ENCODE measurements at regions not wholly inside any gene's neighbourhood (a gene's known extent, or its start where the extent isn't known, plus 50 kb on each side); places are given as distances from the start of the nearest gene placed in this dataset.
A peak's percentile ranks its signal among the peaks of the same experiment; 100 is the strongest.

DNA sequence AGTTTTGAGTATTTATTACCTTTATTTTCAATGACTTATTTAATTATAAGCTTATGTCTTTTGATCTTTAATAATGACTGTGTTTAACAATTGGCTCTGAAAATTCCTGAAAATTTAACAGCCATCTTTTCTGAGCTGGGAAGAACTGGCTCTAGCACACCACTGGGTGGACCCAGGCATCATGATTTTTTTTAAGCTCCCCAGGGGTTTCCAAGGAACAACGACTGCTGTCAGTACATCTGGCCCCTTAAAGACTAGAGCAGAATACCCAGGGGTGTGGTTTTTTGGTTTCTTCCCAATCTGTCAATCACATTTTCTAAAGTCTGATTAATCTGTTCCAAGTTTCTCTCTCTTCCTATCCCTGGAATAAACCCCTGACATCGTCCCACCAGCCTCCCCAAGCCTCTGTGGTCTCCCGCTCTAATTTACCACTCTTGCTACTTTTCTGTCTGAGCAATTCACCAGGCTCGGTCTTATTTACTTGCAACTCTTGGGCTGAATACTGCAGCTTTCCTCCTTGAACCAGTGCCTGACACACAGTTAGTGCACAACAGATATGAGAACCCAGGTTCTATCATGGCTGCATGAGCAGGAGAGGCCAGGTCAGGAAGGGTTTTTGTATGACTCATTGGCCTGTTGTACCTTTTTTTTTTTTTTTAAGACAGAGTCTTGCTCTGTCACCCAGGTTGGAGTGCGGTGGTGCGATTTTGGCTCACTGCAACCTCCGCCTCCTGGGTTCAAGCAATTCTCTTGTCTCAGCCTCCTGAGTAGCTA lies 321.9 kb downstream of the ZSWIM6 start:
- DNase-seq (ENCODE audit: low spot score), result no peak

DNA sequence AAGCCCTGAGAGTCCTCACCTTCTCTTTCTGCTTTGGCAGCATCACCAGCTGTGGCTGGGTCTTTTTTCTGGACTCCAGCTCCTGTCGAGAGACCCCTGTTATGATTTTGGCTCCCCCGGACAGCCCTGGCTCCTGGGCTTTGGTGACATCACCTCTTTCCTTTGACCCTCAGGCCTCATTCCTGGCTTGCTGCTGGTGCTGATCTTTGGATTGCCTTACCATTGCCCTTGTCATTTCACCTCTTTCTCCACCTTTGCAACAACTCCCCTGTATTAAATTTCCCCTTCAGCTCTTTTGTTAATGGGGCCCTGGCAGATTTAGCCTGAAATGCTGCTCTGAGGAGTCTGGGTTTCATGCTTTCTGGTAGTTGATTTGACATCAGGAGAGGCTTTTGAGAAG lies 322.8 kb downstream of the ZSWIM6 start:
- DNase-seq (ENCODE audit: low spot score), result no peak

DNA sequence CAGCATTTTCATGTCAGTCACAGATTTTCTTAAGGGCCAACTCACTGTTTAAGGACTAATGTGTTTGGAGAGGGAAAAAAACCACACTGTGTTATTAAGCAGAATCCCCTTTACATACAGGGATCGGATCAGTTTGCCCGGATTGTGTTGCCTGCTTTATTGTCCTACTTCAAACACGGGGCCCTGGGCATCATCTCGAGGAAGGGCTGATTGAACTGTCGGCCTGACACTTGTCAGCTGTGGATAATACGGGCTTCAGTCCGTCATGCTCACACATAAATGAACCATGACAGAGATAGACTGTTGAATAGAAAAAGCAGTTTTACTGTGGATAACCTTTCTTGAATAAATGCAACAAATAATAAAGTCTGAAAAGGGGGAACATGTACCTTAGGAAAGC lies 325.0 kb downstream of the ZSWIM6 start:
- no peak for DNase-seq (ENCODE audit: low spot score)

DNA sequence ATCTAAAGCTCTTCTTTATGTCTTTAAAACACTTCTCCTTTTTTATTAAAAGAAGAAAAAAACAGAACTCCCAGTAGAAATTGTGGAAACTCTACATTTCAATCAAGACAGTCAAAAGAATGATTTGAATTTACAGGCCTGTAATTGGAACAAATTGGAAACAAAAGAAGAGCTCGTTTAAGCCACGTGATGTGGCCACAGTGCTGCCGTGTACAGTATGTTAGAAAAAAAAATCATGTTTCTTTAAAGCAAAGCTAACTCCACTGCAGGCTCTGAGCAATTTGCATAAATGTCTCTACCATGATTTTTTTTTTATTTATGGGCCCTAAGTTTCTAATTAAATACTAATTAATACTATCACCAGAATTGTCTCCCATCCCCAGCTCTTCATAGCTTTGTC lies 325.6 kb downstream of the ZSWIM6 start:
- DNase-seq (ENCODE audit: low spot score), result no peak

DNA sequence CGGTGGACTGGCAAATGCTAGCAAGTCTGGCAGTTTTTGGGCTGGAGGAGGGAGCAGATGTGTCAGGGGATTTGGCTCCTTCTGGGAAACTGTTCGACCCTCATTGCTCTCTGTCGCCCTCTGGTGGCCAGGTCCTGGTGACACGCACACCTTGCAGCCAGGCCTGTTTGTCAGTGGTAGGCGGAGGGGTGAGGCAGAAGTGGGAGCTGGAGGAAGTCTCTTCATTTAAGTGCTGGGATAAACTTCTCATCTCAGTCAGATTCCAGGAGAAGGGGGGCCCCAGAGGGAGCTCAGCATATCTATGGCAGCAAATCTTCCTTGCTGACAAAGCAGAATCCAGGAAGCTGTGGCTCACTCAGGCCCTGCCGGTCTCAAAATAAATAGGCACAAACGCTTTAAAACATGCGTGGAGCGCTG lies 326.5 kb downstream of the ZSWIM6 start:
- DNase-seq (ENCODE audit: low spot score), result peak; percentile 77

DNA sequence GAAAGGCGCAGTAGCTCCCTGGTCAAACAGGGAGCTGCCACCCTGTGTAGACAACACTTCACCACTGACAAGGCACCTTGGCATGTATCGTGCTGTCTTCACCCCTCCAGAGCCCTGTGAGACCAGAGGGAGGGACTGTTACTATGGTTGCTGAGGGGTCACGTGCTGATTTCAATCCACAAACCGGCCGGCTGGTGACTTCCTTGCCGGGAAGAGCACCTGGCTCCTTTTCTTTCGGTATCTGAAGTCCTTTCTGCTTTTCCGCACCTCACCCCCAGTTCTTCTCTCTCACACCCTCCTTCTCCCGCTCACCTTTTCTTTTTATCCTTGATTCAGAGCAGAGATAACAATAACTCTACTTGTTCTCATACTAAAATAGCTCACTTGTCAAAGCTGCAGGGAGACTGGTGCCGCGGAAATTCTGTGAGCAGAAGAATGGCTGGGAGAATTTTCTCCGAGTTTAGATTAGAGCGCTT lies 327.2 kb downstream of the ZSWIM6 start:
- DNase-seq (ENCODE audit: low spot score), result no peak

DNA sequence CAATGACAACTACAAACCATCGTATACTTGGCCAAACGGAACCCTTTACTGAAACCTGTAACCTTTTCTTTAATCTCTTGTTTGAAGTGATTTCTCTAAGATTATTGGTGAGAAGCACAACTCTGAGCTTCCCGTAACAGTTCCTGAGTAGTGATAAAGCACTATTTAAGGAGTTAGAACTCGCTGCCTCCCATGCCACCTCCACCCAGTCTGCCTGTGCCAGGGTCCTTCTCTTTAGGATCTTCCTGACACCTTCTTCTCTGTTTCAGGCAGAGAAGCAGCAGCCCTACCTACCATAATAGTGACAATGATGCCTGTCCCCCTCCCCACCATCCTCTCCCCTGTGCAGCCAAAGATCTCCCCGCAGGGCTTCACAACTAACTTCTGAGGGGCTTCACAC lies 330.6 kb downstream of the ZSWIM6 start:
- no peak for DNase-seq (ENCODE audit: low spot score)

DNA sequence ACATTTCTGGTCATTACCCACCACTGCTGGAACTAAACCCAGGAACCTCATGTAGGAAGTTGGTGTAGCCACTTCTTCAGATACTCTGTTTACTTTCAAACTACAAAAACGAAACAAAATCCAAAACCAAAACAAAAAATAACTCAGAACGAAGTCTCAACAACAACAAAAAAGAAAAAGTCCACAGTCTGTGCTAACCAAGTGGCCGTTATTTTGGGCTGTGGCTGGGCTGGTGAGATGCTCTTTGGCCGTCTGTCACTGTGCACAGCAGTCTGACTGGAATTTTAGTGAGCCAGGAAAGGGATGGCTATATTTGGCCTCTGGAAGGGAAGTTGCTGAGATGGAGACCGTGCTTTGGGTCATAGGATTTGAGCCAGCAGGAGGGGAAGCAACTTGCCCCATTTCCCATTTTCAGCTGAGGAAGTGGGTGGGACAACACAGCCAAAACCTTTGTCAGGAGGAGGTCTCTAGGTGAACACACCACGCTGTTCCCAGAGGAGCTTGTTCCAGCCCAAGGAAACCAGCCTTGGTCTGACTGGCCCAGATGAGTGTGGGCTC lies 334.1 kb downstream of the ZSWIM6 start:
- DNase-seq (ENCODE audit: low spot score), result no peak

DNA sequence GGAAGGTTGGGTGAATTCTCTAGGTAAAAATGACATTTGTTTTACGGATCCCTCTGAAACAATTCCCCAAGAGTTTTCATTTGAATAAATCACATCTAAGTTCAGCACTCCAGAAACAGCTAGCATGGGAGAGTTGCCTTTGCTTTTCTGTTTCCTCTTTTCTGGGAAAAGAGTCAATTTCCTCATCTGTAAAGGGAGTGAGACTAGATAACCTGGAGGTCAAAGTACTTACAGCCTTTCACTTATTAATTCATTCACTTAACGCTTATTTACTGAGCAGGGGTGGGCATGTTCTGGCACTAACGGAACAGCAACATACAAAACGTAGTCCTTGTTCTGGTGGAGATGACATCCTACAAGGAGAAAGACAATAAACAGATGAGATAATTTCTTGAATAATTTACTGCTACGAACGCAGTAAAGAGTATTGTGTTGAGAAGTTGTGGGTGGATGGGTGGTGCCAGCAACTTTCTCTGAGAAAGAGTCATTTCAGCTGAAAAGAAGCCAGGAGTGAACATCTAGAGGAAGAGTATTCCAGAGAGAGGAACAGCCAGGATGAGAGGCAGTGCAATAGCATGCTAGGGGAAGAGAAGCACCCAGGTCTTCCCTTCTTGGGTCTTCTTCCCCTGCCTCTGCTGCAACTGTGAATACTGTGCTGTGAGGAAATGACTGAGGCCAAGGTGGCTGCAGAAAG lies 335.6 kb downstream of the ZSWIM6 start:
- no peak for DNase-seq (ENCODE audit: low spot score)

DNA sequence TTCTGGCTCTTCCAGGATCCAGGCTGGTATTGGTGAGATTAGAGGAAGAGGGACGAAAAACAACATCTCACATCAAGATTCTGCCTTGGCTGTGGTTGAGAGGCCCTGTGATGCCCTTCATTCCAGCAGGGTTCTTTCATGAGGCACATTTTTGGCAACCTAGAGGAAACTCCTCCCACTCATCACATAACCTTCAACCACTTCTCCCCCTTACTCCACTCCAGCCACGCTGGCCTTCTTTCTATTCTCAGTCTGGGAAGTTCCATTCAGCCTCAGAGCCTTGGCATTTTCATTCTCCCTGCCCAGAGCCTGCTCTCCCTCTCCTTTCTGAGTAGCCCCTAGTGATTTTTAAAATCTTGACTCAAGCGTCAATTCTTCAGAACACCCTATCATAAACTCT lies 337.5 kb downstream of the ZSWIM6 start:
- no peak for DNase-seq (ENCODE audit: low spot score)

DNA sequence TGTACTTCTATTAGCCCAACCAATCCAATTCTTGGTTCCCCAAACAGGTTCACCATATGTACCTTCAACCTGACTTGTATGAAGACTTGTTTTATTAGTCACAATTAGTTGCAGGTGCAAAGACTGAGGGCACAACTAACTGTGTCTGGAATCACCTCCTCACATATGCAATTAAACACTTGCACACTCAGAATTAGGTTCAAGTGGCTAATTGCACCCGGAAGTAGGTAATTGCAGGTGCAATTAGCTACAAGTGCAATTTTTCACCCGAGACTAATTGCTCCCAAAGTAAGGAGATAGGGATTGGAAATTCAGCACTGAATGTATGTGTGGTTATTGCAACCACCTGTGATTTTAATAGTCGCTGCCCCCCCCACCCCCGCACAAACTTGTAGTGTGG lies 338.9 kb downstream of the ZSWIM6 start:
- DNase-seq (ENCODE audit: low spot score), result no peak

DNA sequence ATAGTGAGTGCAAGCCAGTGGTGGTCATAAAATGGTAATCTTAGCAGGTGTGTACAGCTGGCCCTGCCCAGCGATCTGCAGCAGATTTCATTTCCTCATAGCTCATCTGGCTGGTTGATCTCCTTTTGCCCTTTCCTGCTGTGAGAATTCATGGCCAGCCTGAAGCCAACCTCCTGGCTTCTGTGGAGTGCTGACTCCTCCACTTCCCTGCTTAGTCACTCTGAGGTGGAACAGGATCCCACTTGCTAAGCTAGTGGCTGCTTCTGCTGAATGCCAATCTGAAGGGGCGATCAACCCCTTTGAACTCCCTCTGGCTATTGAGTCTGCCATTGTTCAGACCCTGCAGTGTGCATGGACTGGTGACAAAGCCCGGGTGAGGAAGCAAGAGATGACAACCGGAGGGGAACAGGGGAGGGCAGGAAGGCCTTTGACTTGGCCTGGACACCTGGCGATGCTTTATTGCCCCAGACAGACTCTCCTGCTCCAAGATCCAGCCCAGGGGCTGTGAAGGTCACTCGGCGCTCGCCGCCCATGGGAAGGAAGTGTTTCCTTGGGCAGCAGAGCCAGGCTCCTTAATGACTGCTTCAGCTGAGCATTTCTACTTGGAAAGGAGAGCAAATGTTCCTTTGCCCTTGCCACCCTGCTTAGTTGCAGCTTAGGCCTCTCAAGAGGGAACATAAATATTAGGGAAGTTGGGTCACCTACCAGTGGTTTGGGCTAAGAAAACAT lies 341.1 kb downstream of the ZSWIM6 start:
- no peak for DNase-seq (ENCODE audit: low spot score)

DNA sequence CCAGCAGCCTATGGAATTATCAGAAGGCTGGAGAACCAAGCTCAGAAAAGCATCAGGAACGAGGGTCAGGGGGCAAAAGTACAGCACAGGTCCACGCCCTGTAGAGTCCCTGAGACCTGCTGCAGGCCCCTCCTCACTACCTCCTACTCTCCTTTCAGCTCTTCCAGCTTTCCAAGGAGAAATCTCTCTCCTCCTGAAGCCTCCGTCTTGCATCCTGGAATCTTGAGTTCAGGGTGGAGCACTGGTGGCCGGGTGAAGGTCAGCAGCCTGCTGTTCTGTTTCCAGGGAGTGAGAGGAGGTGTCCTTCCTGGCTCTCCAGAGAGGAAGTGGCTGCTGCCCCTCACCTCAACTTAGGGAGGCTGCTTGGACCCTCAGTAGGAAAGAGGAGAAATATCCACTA lies 342.3 kb downstream of the ZSWIM6 start:
- DNase-seq (ENCODE audit: low spot score), result no peak

DNA sequence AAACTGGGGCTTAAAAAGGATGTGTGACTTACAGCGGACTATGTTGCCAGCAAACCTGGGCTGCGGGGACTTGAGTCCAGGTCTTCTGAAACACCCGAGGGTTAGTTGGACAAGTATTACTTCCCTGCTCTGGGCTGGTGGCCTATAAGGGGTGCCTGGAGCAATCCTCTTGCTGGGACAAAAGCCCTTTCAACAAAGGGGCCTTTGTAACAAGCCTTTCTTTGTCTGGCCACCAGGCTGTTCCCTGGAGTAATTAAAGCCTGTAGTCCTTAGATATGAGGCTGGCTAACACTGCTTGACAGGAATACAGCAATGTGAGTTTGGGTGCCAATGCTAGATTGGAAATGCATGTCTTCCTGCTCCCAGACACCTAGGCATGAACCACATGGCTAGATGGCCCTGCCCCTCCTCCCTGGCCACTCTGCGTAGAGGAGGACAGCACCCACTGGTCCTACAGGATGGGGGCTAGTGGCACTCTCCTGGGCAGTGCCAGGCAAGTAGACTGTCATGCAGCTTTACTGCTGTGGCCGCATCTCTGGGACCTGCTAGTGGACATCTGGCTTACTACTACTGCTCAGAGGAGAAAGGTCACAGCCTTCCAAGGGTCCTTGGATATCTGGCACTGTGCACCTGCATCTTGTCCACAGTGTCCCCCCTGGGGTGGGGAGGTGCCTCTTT lies 343.1 kb downstream of the ZSWIM6 start:
- DNase-seq (ENCODE audit: low spot score), result no peak

DNA sequence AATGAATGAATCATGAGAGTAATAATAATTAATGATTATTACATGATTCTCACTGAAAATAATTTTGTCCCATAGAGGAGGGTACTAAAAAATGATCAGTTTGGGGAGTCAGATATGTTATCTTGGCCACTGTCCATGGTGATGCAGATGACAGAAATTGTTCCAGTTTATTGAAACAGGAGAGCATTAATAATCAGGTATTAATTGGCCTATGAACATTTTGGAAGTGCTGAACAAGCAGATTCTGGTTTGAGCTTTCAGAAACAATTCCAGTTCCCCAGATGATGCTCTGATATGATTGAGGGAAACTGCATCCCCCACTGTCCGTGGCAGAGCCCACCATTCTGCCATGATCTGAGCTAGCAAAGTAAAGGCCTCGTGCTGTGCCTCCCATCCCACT lies 345.2 kb downstream of the ZSWIM6 start:
- no peak for DNase-seq (ENCODE audit: low spot score)

DNA sequence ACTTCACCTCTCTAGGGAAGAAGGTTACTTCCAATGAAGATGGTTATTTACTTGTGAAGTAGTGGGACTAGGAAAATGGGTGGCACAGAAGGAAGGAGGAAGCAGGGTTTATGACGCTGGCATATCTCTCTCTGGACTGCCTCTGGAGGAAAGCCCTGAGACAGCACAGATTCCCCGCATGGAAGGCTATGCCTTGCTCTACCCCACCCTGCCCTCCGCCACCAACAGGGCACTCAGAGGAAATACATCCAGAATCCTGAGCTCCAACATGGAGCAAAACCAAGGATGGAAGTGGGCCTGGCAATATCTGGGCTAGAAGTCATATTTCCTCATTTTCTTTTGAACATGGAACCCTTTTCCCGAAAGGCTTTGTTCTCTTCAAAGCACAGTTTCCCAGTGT lies 346.9 kb downstream of the ZSWIM6 start:
- no peak for DNase-seq (ENCODE audit: low spot score)

DNA sequence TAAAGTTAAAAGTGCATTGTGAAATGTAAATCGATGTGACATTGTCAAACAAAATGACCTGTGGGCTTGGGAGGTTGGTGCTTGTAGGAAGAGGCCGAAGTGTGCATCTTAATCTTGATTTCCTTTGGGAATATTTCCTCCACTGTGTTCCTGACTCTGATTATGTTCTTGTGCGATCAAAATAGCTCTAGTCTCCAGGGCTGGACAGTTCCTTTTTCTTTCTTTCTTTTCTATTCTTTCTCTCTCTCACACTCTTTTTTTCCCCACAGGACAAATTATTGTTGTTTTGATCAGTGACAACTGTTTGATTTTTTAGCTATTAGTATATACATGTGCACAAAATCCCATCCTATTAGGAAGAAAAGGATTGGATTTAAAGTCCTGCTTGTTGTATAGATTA lies 347.5 kb downstream of the ZSWIM6 start:
- no peak for DNase-seq (ENCODE audit: low spot score)

DNA sequence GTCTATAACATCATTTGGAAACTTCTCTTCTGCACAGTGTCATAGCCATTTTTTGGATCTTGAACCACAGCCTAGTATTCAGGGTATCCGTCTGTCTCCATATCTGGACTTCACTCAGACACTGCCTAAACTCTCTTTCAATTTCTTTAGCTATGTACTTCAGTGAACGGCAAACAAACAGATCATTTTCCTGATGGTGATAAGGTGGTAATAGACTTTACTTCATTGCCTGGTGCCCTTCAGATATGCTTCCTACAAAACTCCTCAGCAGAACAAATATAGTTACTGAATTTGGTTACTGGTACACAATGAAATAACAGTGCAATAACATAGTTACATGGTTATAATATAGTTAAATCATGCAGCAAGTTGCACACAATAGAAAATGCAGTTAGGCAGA lies 348.2 kb downstream of the ZSWIM6 start:
- no peak for DNase-seq (ENCODE audit: low spot score)

DNA sequence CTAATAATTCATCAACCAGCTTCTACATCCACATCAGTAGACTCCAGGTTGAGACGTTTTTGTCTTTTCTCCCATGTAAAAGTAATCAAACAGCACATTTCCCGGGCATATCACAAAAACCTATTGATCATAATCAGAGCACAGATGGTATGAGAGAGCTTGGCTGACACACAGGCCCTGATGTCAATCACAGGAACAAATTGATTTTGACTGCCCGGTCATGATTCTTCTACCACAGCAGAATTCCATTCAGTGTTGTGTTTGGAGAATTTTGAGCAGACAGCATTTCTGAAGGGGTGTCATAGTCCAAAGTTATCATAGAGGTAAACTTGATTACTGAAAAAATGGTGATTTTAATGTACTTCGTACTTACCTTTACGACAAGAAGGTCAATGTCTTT lies 351.1 kb downstream of the ZSWIM6 start:
- DNase-seq (ENCODE audit: low spot score), result no peak

DNA sequence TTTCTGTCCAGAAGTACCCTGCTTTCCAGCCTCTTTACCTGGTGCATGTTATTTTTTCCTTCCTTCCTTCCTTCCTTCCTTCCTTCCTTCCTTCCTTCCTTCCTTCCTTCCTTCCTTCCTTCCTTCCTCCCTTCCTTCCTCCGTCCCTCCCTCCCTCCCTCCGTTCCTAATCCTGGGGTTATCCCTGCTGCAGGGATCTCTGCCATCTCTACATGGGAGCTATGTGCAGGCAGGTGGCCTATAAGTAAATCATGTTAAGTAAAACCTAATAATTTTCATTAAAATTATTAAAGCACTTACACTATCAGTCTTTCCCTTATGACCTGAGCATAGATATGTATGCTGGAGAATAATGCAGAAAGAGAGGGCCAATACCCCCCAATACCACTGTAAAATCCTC lies 351.9 kb downstream of the ZSWIM6 start:
- DNase-seq (ENCODE audit: low spot score), result no peak

DNA sequence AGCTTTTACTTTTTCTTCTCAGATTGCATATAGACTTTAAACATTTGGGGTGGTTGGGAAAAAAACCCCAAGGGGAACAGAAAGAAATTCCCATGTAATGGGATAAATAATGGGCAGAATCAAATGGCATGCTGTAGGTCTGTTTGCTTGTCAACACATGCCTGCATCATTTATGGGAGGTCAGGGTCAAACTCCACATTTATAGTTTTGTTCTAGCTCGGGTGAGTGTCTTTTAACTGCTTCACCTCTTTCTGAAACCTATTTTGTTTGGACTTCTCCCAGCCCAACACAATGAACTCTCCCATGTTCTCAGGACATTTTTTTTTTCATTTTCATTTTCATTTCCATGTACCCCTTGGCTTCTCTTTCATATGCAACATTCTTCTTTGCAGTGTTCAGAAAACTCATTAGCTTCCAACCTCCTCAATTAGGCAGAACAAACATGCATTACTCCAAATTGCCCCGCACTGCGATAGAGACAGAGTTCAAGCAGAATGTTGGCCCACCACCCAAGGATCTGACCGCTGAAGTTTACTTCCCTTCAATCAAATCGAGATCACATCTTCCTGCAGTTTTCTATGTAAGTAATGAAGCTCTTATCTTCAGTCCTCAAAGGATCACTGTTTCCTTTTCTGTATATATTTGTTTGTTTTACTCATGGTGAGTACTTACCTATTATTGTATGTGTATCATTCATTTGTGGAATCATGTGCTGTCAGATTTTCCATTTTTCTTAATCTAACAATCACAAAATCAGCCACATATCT lies 354.6 kb downstream of the ZSWIM6 start:
- no peak for DNase-seq (ENCODE audit: low spot score)
